ENCODE measurements at regions not wholly inside any gene's neighbourhood (a gene's known extent, or its start where the extent isn't known, plus 50 kb on each side); places are given as distances from the start of the nearest gene placed in this dataset.

DNA sequence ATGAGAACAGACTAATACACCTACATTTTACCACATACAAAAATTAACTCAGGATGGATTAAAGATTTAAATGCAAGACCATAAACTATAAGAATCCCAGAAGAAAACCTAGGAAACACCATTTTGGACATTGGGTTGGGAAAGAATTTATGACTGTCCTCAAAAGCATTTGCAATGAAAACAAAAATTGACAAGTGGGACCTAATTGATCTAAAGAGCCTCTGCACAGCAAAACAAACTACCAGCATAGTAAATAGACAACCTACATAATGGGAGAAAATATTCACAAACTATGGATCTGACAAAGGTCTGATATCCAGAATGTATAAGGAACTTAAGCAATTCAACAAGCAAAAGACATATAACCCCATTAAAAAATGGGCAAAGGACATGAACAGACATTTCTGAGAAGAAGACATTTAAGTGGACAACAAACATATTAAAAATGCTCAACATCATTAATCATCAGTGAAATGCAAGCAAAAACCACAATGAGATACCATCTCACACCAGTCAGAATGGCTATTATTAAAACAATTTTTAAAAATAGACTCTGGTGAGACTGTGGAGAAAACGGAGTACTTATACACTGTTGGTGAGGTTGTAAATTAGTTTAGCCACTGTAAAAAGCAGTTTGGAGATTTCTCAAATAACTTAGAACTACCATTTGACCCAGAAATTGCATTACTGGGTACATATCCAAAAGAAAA lies 221.7 kb upstream of the DIPK2B start:
- ChIA-PET CTCF (no interaction called here), POLR2A (no interaction called here)
- H2AFZ ChIP-seq (ENCODE audit: low read depth, low read length): no peak overlapping the region
- no peaks in the 10 kb centered on the region for H3K36me3 ChIP-seq (ENCODE audit: control insufficient read depth in 2 of 2, extremely low read depth in 1 of 2, insufficient read depth in 2 of 2, low read length in 2 of 2)
- BruUV-seq (replicated peaks): no TSS peak
- no peaks in the 10 kb centered on the region for H3K79me2 ChIP-seq (ENCODE audit: control insufficient read depth, insufficient read depth, low read length)
- TF ChIP-seq FOS (IDR thresholded peaks at IDR 0.05; ENCODE audit: borderline replicate concordance, insufficient read depth, low read length) (no peak), MYC (IDR thresholded peaks at IDR 0.05; ENCODE audit: low read depth, low read length) (no peak), POLR2A (IDR thresholded peaks at IDR 0.05; ENCODE audit: low read depth, low read length) (no peak)
- TF ChIP-seq, protein P1, sequence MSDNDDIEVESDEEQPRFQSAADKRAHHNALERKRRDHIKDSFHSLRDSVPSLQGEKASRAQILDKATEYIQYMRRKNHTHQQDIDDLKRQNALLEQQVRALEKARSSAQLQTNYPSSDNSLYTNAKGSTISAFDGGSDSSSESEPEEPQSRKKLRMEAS (IDR thresholded peaks at IDR 0.05; ENCODE audit: insufficient read depth, insufficient read length): no peak
- FAIRE-seq (no peak), DNase-seq (ENCODE audit: low read depth, low spot score) (no peak)
- no peaks in the 10 kb centered on the region for H3K4me1 ChIP-seq (ENCODE audit: control insufficient read depth, extremely low read depth, insufficient read depth, low read length)
- no peaks in the 10 kb centered on the region for H3K27me3 ChIP-seq (ENCODE audit: control insufficient read depth in 2 of 2, insufficient read depth in 2 of 2, low read length in 2 of 2)
- dilution Hi-C loops (cut with MboI; ENCODE audit: extremely low pct_ligation_motif_present, low sequenced_read_pairs): no loop called here
- intact Hi-C loops (cut with micrococcal nuclease): no loop called here
- H3K9me3 ChIP-seq (replicated peaks; ENCODE audit: control insufficient read depth, insufficient read depth, low read length): no peaks in the 10 kb centered on the region
- H3K4me3 ChIP-seq (replicated peaks in 1 of 3; ENCODE audit: insufficient read depth in 1 of 3, low read depth in 1 of 3, low read length in 3 of 3): no peak overlapping the region
- H3K27ac ChIP-seq (ENCODE audit: insufficient read depth, low read depth, low read length): no peak overlapping the region
- H3K4me2 ChIP-seq (ENCODE audit: insufficient read depth, low read length): no peak overlapping the region
- H3K9me1 ChIP-seq (replicated peaks; ENCODE audit: control insufficient read depth, extremely low read depth, insufficient read depth, low read length): no peaks in the 10 kb centered on the region
- H4K20me1 ChIP-seq (replicated peaks; ENCODE audit: control insufficient read depth, extremely low read depth, insufficient read depth, low read length): no peaks in the 10 kb centered on the region
- H3K9ac ChIP-seq (replicated peaks; ENCODE audit: extremely low read depth, insufficient read depth, low read length): no peak overlapping the region

DNA sequence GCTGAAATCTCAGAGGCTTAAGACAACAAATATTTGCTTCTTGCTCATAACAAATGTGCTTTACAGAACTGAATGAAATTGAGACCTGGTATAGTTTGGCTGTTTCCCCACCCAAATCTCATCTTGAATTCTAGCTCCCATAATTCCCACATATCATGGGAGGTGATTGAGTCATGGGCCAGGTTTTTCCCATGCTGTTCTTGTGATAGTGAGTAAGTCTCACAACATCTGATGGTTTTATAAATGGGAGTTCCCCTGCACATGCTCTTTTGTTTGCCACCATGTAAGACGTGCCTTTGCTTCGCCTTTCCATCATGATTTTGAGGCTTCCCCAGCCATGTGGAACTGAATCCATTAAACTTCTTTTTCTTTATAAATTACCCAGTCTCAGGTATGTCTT lies 221.1 kb upstream of the DIPK2B start:
- Histone ChIP-seq H3K4me2 (ENCODE audit: insufficient read depth, low read length) (no peak overlapping the region), H3K4me1 (ENCODE audit: control insufficient read depth, extremely low read depth, insufficient read depth, low read length) (no peaks in the 10 kb centered on the region), H3K9ac (replicated peaks; ENCODE audit: extremely low read depth, insufficient read depth, low read length) (no peak overlapping the region), H3K4me3 (replicated peaks in 1 of 3; ENCODE audit: insufficient read depth in 1 of 3, low read depth in 1 of 3, low read length in 3 of 3) (no peak overlapping the region), H4K20me1 (replicated peaks; ENCODE audit: control insufficient read depth, extremely low read depth, insufficient read depth, low read length) (no peaks in the 10 kb centered on the region), H3K9me1 (replicated peaks; ENCODE audit: control insufficient read depth, extremely low read depth, insufficient read depth, low read length) (no peaks in the 10 kb centered on the region), H3K27ac (ENCODE audit: insufficient read depth, low read depth, low read length) (no peak overlapping the region), H3K27me3 (ENCODE audit: control insufficient read depth in 2 of 2, insufficient read depth in 2 of 2, low read length in 2 of 2) (no peaks in the 10 kb centered on the region), H3K79me2 (ENCODE audit: control insufficient read depth, insufficient read depth, low read length) (no peaks in the 10 kb centered on the region), H3K36me3 (ENCODE audit: control insufficient read depth in 2 of 2, extremely low read depth in 1 of 2, insufficient read depth in 2 of 2, low read length in 2 of 2) (no peaks in the 10 kb centered on the region), H2AFZ (ENCODE audit: low read depth, low read length) (no peak overlapping the region), H3K9me3 (replicated peaks; ENCODE audit: control insufficient read depth, insufficient read depth, low read length) (no peaks in the 10 kb centered on the region)
- dilution Hi-C loops (cut with MboI; ENCODE audit: extremely low pct_ligation_motif_present, low sequenced_read_pairs): no loop called here
- intact Hi-C loops (cut with micrococcal nuclease): no loop called here
- FAIRE-seq: no peak
- ChIA-PET POLR2A (no interaction called here), CTCF (no interaction called here)
- DNase-seq (ENCODE audit: low read depth, low spot score): no peak
- TF ChIP-seq FOS (IDR thresholded peaks at IDR 0.05; ENCODE audit: borderline replicate concordance, insufficient read depth, low read length): no peak
- TF ChIP-seq, protein P1 (IDR thresholded peaks at IDR 0.05; ENCODE audit: insufficient read depth, insufficient read length): no peak
- TF ChIP-seq POLR2A (IDR thresholded peaks at IDR 0.05; ENCODE audit: low read depth, low read length): no peak
- TF ChIP-seq EZH2 (IDR thresholded peaks at IDR 0.05; ENCODE audit: borderline replicate concordance, low read depth, low read length, severe bottlenecking): no peak
- TF ChIP-seq, protein P2, sequence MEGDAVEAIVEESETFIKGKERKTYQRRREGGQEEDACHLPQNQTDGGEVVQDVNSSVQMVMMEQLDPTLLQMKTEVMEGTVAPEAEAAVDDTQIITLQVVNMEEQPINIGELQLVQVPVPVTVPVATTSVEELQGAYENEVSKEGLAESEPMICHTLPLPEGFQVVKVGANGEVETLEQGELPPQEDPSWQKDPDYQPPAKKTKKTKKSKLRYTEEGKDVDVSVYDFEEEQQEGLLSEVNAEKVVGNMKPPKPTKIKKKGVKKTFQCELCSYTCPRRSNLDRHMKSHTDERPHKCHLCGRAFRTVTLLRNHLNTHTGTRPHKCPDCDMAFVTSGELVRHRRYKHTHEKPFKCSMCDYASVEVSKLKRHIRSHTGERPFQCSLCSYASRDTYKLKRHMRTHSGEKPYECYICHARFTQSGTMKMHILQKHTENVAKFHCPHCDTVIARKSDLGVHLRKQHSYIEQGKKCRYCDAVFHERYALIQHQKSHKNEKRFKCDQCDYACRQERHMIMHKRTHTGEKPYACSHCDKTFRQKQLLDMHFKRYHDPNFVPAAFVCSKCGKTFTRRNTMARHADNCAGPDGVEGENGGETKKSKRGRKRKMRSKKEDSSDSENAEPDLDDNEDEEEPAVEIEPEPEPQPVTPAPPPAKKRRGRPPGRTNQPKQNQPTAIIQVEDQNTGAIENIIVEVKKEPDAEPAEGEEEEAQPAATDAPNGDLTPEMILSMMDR (IDR thresholded peaks at IDR 0.05; ENCODE audit: extremely low read depth in 1 of 2, insufficient read depth in 1 of 2, low read depth in 1 of 2, low read length in 2 of 2): no peak
- TF ChIP-seq JUN (IDR thresholded peaks at IDR 0.05; ENCODE audit: borderline replicate concordance, insufficient read depth, insufficient read length, low read depth): no peak
- TF ChIP-seq GATA2 (IDR thresholded peaks at IDR 0.05; ENCODE audit: insufficient read depth, insufficient read length, low read depth, low read length): no peak
- TF ChIP-seq POLR2AphosphoS5 (IDR thresholded peaks at IDR 0.05; ENCODE audit: insufficient read depth, low read depth, low read length): no peak
- TF ChIP-seq MYC (IDR thresholded peaks at IDR 0.05; ENCODE audit: low read depth, low read length): no peak
- BruUV-seq (replicated peaks): no TSS peak
